ENCODE measurements at regions not wholly inside any gene's neighbourhood (a gene's known extent, or its start where the extent isn't known, plus 50 kb on each side); places are given as distances from the start of the nearest gene placed in this dataset.

- Histone ChIP-seq H2BK15ac (replicated peaks; ENCODE audit: low read depth) (no peak overlapping the region), H3K4me2 (ENCODE audit: low read length) (no peak overlapping the region), H3K4ac (ENCODE audit: low read depth, low read length) (no peak overlapping the region), H3K4me1 (ENCODE audit: control insufficient read depth, low read depth, low read length) (no peaks in the 10 kb centered on the region), H3K79me2 (ENCODE audit: control insufficient read depth, insufficient read depth, low read length) (no peaks in the 10 kb centered on the region), H2AK5ac (ENCODE audit: low read length) (no peak overlapping the region), H3K27me3 (ENCODE audit: insufficient read depth, low read length, poor library complexity) (no peaks in the 10 kb centered on the region), H3K36me3 (ENCODE audit: control insufficient read depth, insufficient read depth, low read length) (no peaks in the 10 kb centered on the region), H4K8ac (ENCODE audit: low read depth, low read length) (no peak overlapping the region), H3K79me1 (ENCODE audit: low read length) (no peaks in the 10 kb centered on the region), H3K18ac (ENCODE audit: low read length) (no peak overlapping the region), H2BK5ac (ENCODE audit: low read length) (no peak overlapping the region), H4K5ac (ENCODE audit: low read length) (no peak overlapping the region), H3K9ac (ENCODE audit: low read length) (no peak overlapping the region), H3K4me3 (ENCODE audit: low read length) (no peak overlapping the region), H3K27ac (ENCODE audit: low read depth, low read length) (no peak overlapping the region), H3K23ac (ENCODE audit: low read length) (no peak overlapping the region), H2BK120ac (ENCODE audit: low read depth, low read length) (no peak overlapping the region), H3K56ac (ENCODE audit: low read length) (no peak overlapping the region)
- WGBS (ENCODE audit: extremely low coverage, insufficient coverage, low lambda C conversion rate) = no CpG with 5 or more reads among the region's 7 CpGs
- no peak for DNase-seq
Observed at GRCh38 chr6:11357285-11357684, 124.8 kb upstream of the NEDD9 start.

GRCh38 chr6:11356404-11357155 is 124.1 kb upstream of the NEDD9 start:
- Histone ChIP-seq H3K9ac (ENCODE audit: low read length) (no peak overlapping the region), H3K4me3 (ENCODE audit: low read length) (no peak overlapping the region), H3K27ac (ENCODE audit: low read depth, low read length) (no peak overlapping the region), H4K8ac (ENCODE audit: low read depth, low read length) (no peak overlapping the region), H3K27me3 (ENCODE audit: insufficient read depth, low read length, poor library complexity) (no peaks in the 10 kb centered on the region), H3K4ac (ENCODE audit: low read depth, low read length) (no peak overlapping the region), H2AK5ac (ENCODE audit: low read length) (no peak overlapping the region), H3K18ac (ENCODE audit: low read length) (no peak overlapping the region), H3K36me3 (ENCODE audit: control insufficient read depth, insufficient read depth, low read length) (no peaks in the 10 kb centered on the region), H4K5ac (ENCODE audit: low read length) (no peak overlapping the region), H2BK5ac (ENCODE audit: low read length) (no peak overlapping the region), H3K56ac (ENCODE audit: low read length) (no peak overlapping the region), H3K4me1 (ENCODE audit: control insufficient read depth, low read depth, low read length) (no peaks in the 10 kb centered on the region), H2BK15ac (replicated peaks; ENCODE audit: low read depth) (no peak overlapping the region), H2BK120ac (ENCODE audit: low read depth, low read length) (no peak overlapping the region), H3K79me1 (ENCODE audit: low read length) (no peaks in the 10 kb centered on the region), H3K79me2 (ENCODE audit: control insufficient read depth, insufficient read depth, low read length) (no peaks in the 10 kb centered on the region), H3K23ac (ENCODE audit: low read length) (no peak overlapping the region), H3K4me2 (ENCODE audit: low read length) (no peak overlapping the region)
- DNase-seq = no peak
- 100% methylated on average over 1 of the region's 11 CpGs for WGBS (ENCODE audit: extremely low coverage, insufficient coverage, low lambda C conversion rate)

GRCh38 chr6:11353921-11354389 is 121.5 kb upstream of the NEDD9 start:
- DNase-seq = no peak
- no peak overlapping the region for H2AK5ac ChIP-seq (ENCODE audit: low read length)
- H3K4me3 ChIP-seq (ENCODE audit: low read length) = no peak overlapping the region
- H2BK120ac ChIP-seq (ENCODE audit: low read depth, low read length) = no peak overlapping the region
- no peak overlapping the region for H2BK5ac ChIP-seq (ENCODE audit: low read length)
- no peak overlapping the region for H3K27ac ChIP-seq (ENCODE audit: low read depth, low read length)
- no peaks in the 10 kb centered on the region for H3K79me2 ChIP-seq (ENCODE audit: control insufficient read depth, insufficient read depth, low read length)
- no peak overlapping the region for H4K5ac ChIP-seq (ENCODE audit: low read length)
- no peak overlapping the region for H3K9ac ChIP-seq (ENCODE audit: low read length)
- H4K8ac ChIP-seq (ENCODE audit: low read depth, low read length) = no peak overlapping the region
- no peak overlapping the region for H3K23ac ChIP-seq (ENCODE audit: low read length)
- no peaks in the 10 kb centered on the region for H3K27me3 ChIP-seq (ENCODE audit: insufficient read depth, low read length, poor library complexity)
- no peak overlapping the region for H3K56ac ChIP-seq (ENCODE audit: low read length)
- H3K4me1 ChIP-seq (ENCODE audit: control insufficient read depth, low read depth, low read length) = no peaks in the 10 kb centered on the region
- WGBS (ENCODE audit: extremely low coverage, insufficient coverage, low lambda C conversion rate) = no CpG with 5 or more reads among the region's 6 CpGs
- no peak overlapping the region for H3K4me2 ChIP-seq (ENCODE audit: low read length)
- no peak overlapping the region for H2BK15ac ChIP-seq (replicated peaks; ENCODE audit: low read depth)
- no peaks in the 10 kb centered on the region for H3K79me1 ChIP-seq (ENCODE audit: low read length)
- no peaks in the 10 kb centered on the region for H3K36me3 ChIP-seq (ENCODE audit: control insufficient read depth, insufficient read depth, low read length)
- H3K18ac ChIP-seq (ENCODE audit: low read length) = no peak overlapping the region
- no peak overlapping the region for H3K4ac ChIP-seq (ENCODE audit: low read depth, low read length)

DNA sequence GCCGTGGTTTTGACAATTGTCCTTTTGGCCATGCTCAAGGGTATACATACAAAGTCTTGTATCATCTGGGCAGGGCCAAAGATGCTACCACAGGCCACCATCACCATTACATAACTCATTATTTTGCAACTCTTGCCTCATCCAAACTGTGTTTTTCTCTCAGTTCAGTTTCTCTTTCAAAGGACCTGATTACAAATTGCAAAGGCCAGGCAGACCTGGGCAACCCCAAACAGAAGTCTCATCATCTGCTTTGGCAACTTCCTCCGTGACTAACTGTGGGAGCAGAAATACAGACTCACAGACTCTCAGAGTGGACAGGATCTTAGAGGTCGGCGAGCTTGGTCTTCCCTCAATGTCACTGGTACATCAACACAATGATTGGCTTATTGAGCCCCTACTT is 117.8 kb upstream of the NEDD9 start:
- no peak overlapping the region for H3K4me3 ChIP-seq (ENCODE audit: low read length)
- no peaks in the 10 kb centered on the region for H3K79me1 ChIP-seq (ENCODE audit: low read length)
- no peak for DNase-seq
- H2BK5ac ChIP-seq (ENCODE audit: low read length) = no peak overlapping the region
- no peak overlapping the region for H3K23ac ChIP-seq (ENCODE audit: low read length)
- H2BK120ac ChIP-seq (ENCODE audit: low read depth, low read length) = no peak overlapping the region
- H3K27me3 ChIP-seq (ENCODE audit: insufficient read depth, low read length, poor library complexity) = no peaks in the 10 kb centered on the region
- no peak overlapping the region for H3K4ac ChIP-seq (ENCODE audit: low read depth, low read length)
- no CpG with 5 or more reads among the region's 4 CpGs for WGBS (ENCODE audit: extremely low coverage, insufficient coverage, low lambda C conversion rate)
- H3K9ac ChIP-seq (ENCODE audit: low read length) = no peak overlapping the region
- H3K4me1 ChIP-seq (ENCODE audit: control insufficient read depth, low read depth, low read length) = no peaks in the 10 kb centered on the region
- no peak overlapping the region for H3K27ac ChIP-seq (ENCODE audit: low read depth, low read length)
- no peaks in the 10 kb centered on the region for H3K36me3 ChIP-seq (ENCODE audit: control insufficient read depth, insufficient read depth, low read length)
- no peak overlapping the region for H3K56ac ChIP-seq (ENCODE audit: low read length)
- no peak overlapping the region for H3K18ac ChIP-seq (ENCODE audit: low read length)
- H2AK5ac ChIP-seq (ENCODE audit: low read length) = no peak overlapping the region
- H4K8ac ChIP-seq (ENCODE audit: low read depth, low read length) = no peak overlapping the region
- no peak overlapping the region for H2BK15ac ChIP-seq (replicated peaks; ENCODE audit: low read depth)
- H4K5ac ChIP-seq (ENCODE audit: low read length) = no peak overlapping the region
- no peak overlapping the region for H3K4me2 ChIP-seq (ENCODE audit: low read length)
- H3K79me2 ChIP-seq (ENCODE audit: control insufficient read depth, insufficient read depth, low read length) = no peaks in the 10 kb centered on the region

DNA sequence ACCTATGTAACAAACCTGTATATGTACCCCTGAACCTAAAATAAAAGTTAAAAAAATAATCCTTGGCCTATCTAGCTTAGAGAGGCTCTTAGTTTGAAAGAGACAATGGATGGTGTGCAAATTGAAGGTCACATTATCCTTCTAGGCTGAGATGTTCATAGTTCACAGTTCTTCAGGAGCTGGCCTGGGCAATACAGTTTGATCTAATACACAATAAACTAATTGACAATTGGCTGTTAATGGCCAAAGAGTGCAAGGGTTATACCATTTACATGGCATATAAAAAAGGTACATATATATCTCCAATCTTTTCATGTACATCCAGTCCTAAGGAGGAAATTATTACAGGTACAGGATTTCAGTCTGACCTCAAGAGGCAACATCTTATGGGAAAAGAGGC is 117.4 kb upstream of the NEDD9 start:
- no peak overlapping the region for H3K9ac ChIP-seq (ENCODE audit: low read length)
- H2BK15ac ChIP-seq (replicated peaks; ENCODE audit: low read depth) = no peak overlapping the region
- H2BK5ac ChIP-seq (ENCODE audit: low read length) = no peak overlapping the region
- no peak overlapping the region for H4K8ac ChIP-seq (ENCODE audit: low read depth, low read length)
- no peaks in the 10 kb centered on the region for H3K79me2 ChIP-seq (ENCODE audit: control insufficient read depth, insufficient read depth, low read length)
- H3K27ac ChIP-seq (ENCODE audit: low read depth, low read length) = no peak overlapping the region
- H3K23ac ChIP-seq (ENCODE audit: low read length) = no peak overlapping the region
- no peak overlapping the region for H3K4ac ChIP-seq (ENCODE audit: low read depth, low read length)
- no peaks in the 10 kb centered on the region for H3K27me3 ChIP-seq (ENCODE audit: insufficient read depth, low read length, poor library complexity)
- H2BK120ac ChIP-seq (ENCODE audit: low read depth, low read length) = no peak overlapping the region
- no peak overlapping the region for H4K5ac ChIP-seq (ENCODE audit: low read length)
- H2AK5ac ChIP-seq (ENCODE audit: low read length) = no peak overlapping the region
- DNase-seq = no peak
- H3K4me2 ChIP-seq (ENCODE audit: low read length) = no peak overlapping the region
- no peaks in the 10 kb centered on the region for H3K79me1 ChIP-seq (ENCODE audit: low read length)
- no peaks in the 10 kb centered on the region for H3K4me1 ChIP-seq (ENCODE audit: control insufficient read depth, low read depth, low read length)
- H3K18ac ChIP-seq (ENCODE audit: low read length) = no peak overlapping the region
- no peak overlapping the region for H3K56ac ChIP-seq (ENCODE audit: low read length)
- no peak overlapping the region for H3K4me3 ChIP-seq (ENCODE audit: low read length)
- no peaks in the 10 kb centered on the region for H3K36me3 ChIP-seq (ENCODE audit: control insufficient read depth, insufficient read depth, low read length)

- Histone ChIP-seq H4K8ac (ENCODE audit: low read depth, low read length) (no peak overlapping the region), H2BK120ac (ENCODE audit: low read depth, low read length) (no peak overlapping the region), H3K79me2 (ENCODE audit: control insufficient read depth, insufficient read depth, low read length) (no peaks in the 10 kb centered on the region), H2BK15ac (replicated peaks; ENCODE audit: low read depth) (no peak overlapping the region), H3K23ac (ENCODE audit: low read length) (no peak overlapping the region), H2AK5ac (ENCODE audit: low read length) (no peak overlapping the region), H3K9ac (ENCODE audit: low read length) (no peak overlapping the region), H3K36me3 (ENCODE audit: control insufficient read depth, insufficient read depth, low read length) (no peaks in the 10 kb centered on the region), H2BK5ac (ENCODE audit: low read length) (no peak overlapping the region), H4K5ac (ENCODE audit: low read length) (no peak overlapping the region), H3K4ac (ENCODE audit: low read depth, low read length) (no peak overlapping the region), H3K4me1 (ENCODE audit: control insufficient read depth, low read depth, low read length) (no peaks in the 10 kb centered on the region), H3K4me3 (ENCODE audit: low read length) (no peak overlapping the region), H3K79me1 (ENCODE audit: low read length) (no peaks in the 10 kb centered on the region), H3K56ac (ENCODE audit: low read length) (no peak overlapping the region), H3K4me2 (ENCODE audit: low read length) (no peak overlapping the region), H3K27ac (ENCODE audit: low read depth, low read length) (no peak overlapping the region), H3K27me3 (ENCODE audit: insufficient read depth, low read length, poor library complexity) (no peaks in the 10 kb centered on the region), H3K18ac (ENCODE audit: low read length) (no peak overlapping the region)
- no CpG with 5 or more reads among the region's 1 CpG for WGBS (ENCODE audit: extremely low coverage, insufficient coverage, low lambda C conversion rate)
- DNase-seq = no peak
Observed at GRCh38 chr6:11346516-11346915, 114.0 kb upstream of the NEDD9 start.

Measured in mesendoderm (in vitro differentiated cells).